ENCODE measurements at regions not wholly inside any gene's neighbourhood (a gene's known extent, or its start where the extent isn't known, plus 50 kb on each side); places are given as distances from the start of the nearest gene placed in this dataset.

DNA sequence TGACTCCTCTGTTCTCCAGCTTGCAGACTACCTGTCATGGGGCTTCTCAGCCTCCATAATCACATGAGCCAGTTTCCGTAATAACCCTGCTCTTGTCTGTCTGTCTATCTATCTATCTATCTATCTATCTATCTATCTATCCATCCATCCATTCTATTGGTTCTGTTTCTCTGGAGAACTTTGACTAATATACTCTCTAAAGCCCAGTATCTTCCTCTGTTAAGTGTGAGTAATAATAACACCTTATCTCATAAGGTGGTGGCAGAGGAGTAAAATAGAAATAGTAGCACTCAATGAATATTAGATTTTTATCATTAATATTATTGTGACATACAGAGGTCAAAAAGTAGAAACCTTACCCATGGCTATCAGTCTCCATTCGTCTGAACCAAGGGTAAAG, 177.9 kb upstream of the PGRMC2 start:
- Histone ChIP-seq H3K27ac (ENCODE audit: low read depth, low read length, poor library complexity, severe bottlenecking) (no peak overlapping the region), H3K27me3 (ENCODE audit: insufficient read depth, low read length) (no peaks in the 10 kb centered on the region), H4K20me1 (ENCODE audit: insufficient read depth, low read length) (no peaks in the 10 kb centered on the region), H3K9me3 (ENCODE audit: low read length) (no peaks in the 10 kb centered on the region), H3K9ac (ENCODE audit: low read length) (no peak overlapping the region), H3K9me2 (ENCODE audit: low read depth, low read length) (no peaks in the 10 kb centered on the region), H3K4me1 (ENCODE audit: insufficient read depth, low read length, severe bottlenecking) (no peaks in the 10 kb centered on the region), H2AFZ (ENCODE audit: low read length) (no peak overlapping the region), H3F3A (ENCODE audit: insufficient read depth, low read length) (no peaks in the 10 kb centered on the region), H3K36me3 (ENCODE audit: insufficient read depth, low read length) (no peaks in the 10 kb centered on the region), H3K4me2 (ENCODE audit: low read length) (no peak overlapping the region), H3K79me2 (ENCODE audit: insufficient read depth, low read length) (no peaks in the 10 kb centered on the region), H3K4me3 (ENCODE audit: low read depth, low read length, poor library complexity, severe bottlenecking) (no peak overlapping the region)
- no peak for TF ChIP-seq EZH2 (IDR thresholded peaks at IDR 0.05; ENCODE audit: borderline replicate concordance, low read length)
- TF ChIP-seq, protein P1, sequence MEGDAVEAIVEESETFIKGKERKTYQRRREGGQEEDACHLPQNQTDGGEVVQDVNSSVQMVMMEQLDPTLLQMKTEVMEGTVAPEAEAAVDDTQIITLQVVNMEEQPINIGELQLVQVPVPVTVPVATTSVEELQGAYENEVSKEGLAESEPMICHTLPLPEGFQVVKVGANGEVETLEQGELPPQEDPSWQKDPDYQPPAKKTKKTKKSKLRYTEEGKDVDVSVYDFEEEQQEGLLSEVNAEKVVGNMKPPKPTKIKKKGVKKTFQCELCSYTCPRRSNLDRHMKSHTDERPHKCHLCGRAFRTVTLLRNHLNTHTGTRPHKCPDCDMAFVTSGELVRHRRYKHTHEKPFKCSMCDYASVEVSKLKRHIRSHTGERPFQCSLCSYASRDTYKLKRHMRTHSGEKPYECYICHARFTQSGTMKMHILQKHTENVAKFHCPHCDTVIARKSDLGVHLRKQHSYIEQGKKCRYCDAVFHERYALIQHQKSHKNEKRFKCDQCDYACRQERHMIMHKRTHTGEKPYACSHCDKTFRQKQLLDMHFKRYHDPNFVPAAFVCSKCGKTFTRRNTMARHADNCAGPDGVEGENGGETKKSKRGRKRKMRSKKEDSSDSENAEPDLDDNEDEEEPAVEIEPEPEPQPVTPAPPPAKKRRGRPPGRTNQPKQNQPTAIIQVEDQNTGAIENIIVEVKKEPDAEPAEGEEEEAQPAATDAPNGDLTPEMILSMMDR (IDR thresholded peaks at IDR 0.05; ENCODE audit: low read length) = no peak

DNA sequence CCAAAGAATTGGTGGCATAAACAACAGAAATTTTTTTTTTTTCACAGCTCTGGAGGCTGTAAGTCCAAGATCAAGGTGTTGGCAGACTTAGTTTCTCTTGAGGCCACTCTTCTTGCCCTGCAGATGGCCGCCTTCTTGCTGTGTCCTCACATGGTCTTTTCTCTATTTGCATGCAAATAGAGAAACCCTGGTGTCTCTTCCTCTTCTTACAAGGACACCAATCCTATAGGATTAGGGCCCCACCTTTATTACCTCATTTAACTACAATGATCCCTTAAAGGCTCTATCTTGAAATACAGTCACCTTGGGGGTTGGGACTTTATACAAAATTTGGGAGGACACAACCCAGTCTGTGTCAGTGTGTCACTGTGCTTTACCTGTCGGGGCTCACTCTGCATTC, 175.4 kb upstream of the PGRMC2 start:
- H3F3A ChIP-seq (ENCODE audit: insufficient read depth, low read length) = no peaks in the 10 kb centered on the region
- H3K79me2 ChIP-seq (ENCODE audit: insufficient read depth, low read length) = no peaks in the 10 kb centered on the region
- TF ChIP-seq, protein P1 (IDR thresholded peaks at IDR 0.05; ENCODE audit: low read length) = no peak
- no peak for TF ChIP-seq EZH2 (IDR thresholded peaks at IDR 0.05; ENCODE audit: borderline replicate concordance, low read length)
- H3K4me2 ChIP-seq (ENCODE audit: low read length) = no peak overlapping the region
- no peaks in the 10 kb centered on the region for H3K9me2 ChIP-seq (ENCODE audit: low read depth, low read length)
- H3K27ac ChIP-seq (ENCODE audit: low read depth, low read length, poor library complexity, severe bottlenecking) = no peak overlapping the region
- no peak overlapping the region for H3K4me3 ChIP-seq (ENCODE audit: low read depth, low read length, poor library complexity, severe bottlenecking)
- H2AFZ ChIP-seq (ENCODE audit: low read length) = no peak overlapping the region
- no peaks in the 10 kb centered on the region for H3K9me3 ChIP-seq (ENCODE audit: low read length)
- no peaks in the 10 kb centered on the region for H3K4me1 ChIP-seq (ENCODE audit: insufficient read depth, low read length, severe bottlenecking)
- H4K20me1 ChIP-seq (ENCODE audit: insufficient read depth, low read length) = no peaks in the 10 kb centered on the region
- H3K27me3 ChIP-seq (ENCODE audit: insufficient read depth, low read length) = no peaks in the 10 kb centered on the region
- H3K9ac ChIP-seq (ENCODE audit: low read length) = no peak overlapping the region
- no peaks in the 10 kb centered on the region for H3K36me3 ChIP-seq (ENCODE audit: insufficient read depth, low read length)

DNA sequence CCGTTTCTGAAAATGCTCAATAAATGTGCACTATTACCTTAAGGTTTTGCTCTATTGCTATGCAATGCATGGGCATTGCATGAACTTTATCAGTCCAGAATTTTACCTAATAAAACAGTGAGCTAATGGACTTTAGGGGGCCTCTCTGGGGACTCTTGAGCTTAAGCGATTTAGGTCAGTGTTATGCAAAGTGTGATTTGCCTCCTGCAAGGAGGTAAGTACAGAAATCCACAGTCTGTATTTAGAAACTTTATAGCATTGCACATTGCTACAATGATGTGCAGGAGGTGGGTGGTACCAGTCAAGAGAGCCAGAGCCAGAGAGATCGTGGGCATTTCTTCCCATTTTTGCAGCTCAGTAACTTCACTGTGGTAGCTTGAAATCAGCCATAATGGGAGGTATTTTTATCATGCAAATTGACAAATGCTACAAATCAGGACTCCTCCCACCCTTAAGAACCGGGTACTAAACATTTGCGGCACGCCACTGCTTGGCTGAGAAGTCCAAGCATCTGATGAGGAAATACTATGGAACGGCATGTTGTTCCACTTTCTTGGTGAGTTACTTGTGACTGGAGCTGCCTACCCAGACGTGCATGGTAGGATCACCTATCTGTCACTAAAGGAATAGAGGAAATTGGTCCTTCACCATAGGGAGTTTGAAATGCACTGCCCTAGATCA, 174.6 kb upstream of the PGRMC2 start:
- no peaks in the 10 kb centered on the region for H3F3A ChIP-seq (ENCODE audit: insufficient read depth, low read length)
- no peak for TF ChIP-seq EZH2 (IDR thresholded peaks at IDR 0.05; ENCODE audit: borderline replicate concordance, low read length)
- TF ChIP-seq, protein P1 (IDR thresholded peaks at IDR 0.05; ENCODE audit: low read length) = no peak

More for the DNA sequence above, 174.6 kb upstream of the PGRMC2 start:
- Histone ChIP-seq H3K4me1 (ENCODE audit: insufficient read depth, low read length, severe bottlenecking) (no peaks in the 10 kb centered on the region), H3K9ac (ENCODE audit: low read length) (no peak overlapping the region), H3K36me3 (ENCODE audit: insufficient read depth, low read length) (no peaks in the 10 kb centered on the region), H2AFZ (ENCODE audit: low read length) (no peak overlapping the region), H3K4me2 (ENCODE audit: low read length) (no peak overlapping the region), H4K20me1 (ENCODE audit: insufficient read depth, low read length) (no peaks in the 10 kb centered on the region), H3K4me3 (ENCODE audit: low read depth, low read length, poor library complexity, severe bottlenecking) (no peak overlapping the region), H3K79me2 (ENCODE audit: insufficient read depth, low read length) (no peaks in the 10 kb centered on the region), H3K27me3 (ENCODE audit: insufficient read depth, low read length) (no peaks in the 10 kb centered on the region), H3K27ac (ENCODE audit: low read depth, low read length, poor library complexity, severe bottlenecking) (no peak overlapping the region), H3K9me3 (ENCODE audit: low read length) (no peaks in the 10 kb centered on the region), H3K9me2 (ENCODE audit: low read depth, low read length) (no peaks in the 10 kb centered on the region)
